ENCODE measurements at regions not wholly inside any gene's neighbourhood (a gene's known extent, or its start where the extent isn't known, plus 50 kb on each side); places are given as distances from the start of the nearest gene placed in this dataset.
"Not testable (repeated sequence)": the region's sequence is repeated elsewhere in the genome, so short reads cannot be mapped to it uniquely, and the experiment has no call there.

- H3K4me3 ChIP-seq (ENCODE audit: low read depth, low read length) = no peak overlapping the region
- TF ChIP-seq MAX (IDR thresholded peaks at IDR 0.05; ENCODE audit: low read depth, low read length) = no peak
- no peak for DNase-seq (ENCODE audit: low read depth)
These were observed 586.4 kb downstream of the MATN1 start for GRCh38 chr1:30137001-30137400.

- no peak overlapping the region for H3K4me3 ChIP-seq (ENCODE audit: low read depth, low read length)
- no peak for TF ChIP-seq POLR2A (IDR thresholded peaks at IDR 0.05; ENCODE audit: extremely low read depth, insufficient read length)
- TF ChIP-seq MYC (IDR thresholded peaks at IDR 0.05; ENCODE audit: low read depth, low read length) = no peak
- TF ChIP-seq MAX (IDR thresholded peaks at IDR 0.05; ENCODE audit: low read depth, low read length) = no peak
- no peak for TF ChIP-seq CTCF (IDR thresholded peaks at IDR 0.05; ENCODE audit: low read depth, low read length)
- no peak for DNase-seq (ENCODE audit: low read depth)
These were observed 587.7 kb downstream of the MATN1 start for GRCh38 chr1:30135698-30136097.

GRCh38 chr1:30134466-30135217 is 588.7 kb downstream of the MATN1 start:
- DNase-seq (ENCODE audit: low read depth) = no peak

GRCh38 chr1:30133414-30134055 is 589.9 kb downstream of the MATN1 start:
- DNase-seq (ENCODE audit: low read depth) = no peak
- H3K4me3 ChIP-seq (ENCODE audit: low read depth, low read length) = no peak overlapping the region
- no peak for TF ChIP-seq MYC (IDR thresholded peaks at IDR 0.05; ENCODE audit: low read depth, low read length)
- no peak for TF ChIP-seq MAX (IDR thresholded peaks at IDR 0.05; ENCODE audit: low read depth, low read length)
- TF ChIP-seq CTCF (IDR thresholded peaks at IDR 0.05; ENCODE audit: low read depth, low read length) = no peak
- no peak for TF ChIP-seq POLR2A (IDR thresholded peaks at IDR 0.05; ENCODE audit: extremely low read depth, insufficient read length)

More at GRCh38 chr1:30134466-30135217, 588.7 kb downstream of the MATN1 start:
- no peak overlapping the region for H3K4me3 ChIP-seq (ENCODE audit: low read depth, low read length)
- no peak for TF ChIP-seq POLR2A (IDR thresholded peaks at IDR 0.05; ENCODE audit: extremely low read depth, insufficient read length)

GRCh38 chr1:30132602-30133286 is 590.6 kb downstream of the MATN1 start:
- TF ChIP-seq POLR2A (IDR thresholded peaks at IDR 0.05; ENCODE audit: extremely low read depth, insufficient read length) = no peak
- TF ChIP-seq CTCF (IDR thresholded peaks at IDR 0.05; ENCODE audit: low read depth, low read length) = no peak
- TF ChIP-seq MAX (IDR thresholded peaks at IDR 0.05; ENCODE audit: low read depth, low read length) = no peak
- no peak for TF ChIP-seq MYC (IDR thresholded peaks at IDR 0.05; ENCODE audit: low read depth, low read length)

GRCh38 chr1:30130566-30130965 is 592.8 kb downstream of the MATN1 start:
- DNase-seq (ENCODE audit: low read depth) = peak; percentile 77
- not testable (repeated sequence) for H3K4me3 ChIP-seq (ENCODE audit: low read depth, low read length)

More at GRCh38 chr1:30132602-30133286, 590.6 kb downstream of the MATN1 start:
- no peak overlapping the region for H3K4me3 ChIP-seq (ENCODE audit: low read depth, low read length)
- no peak for DNase-seq (ENCODE audit: low read depth)

- DNase-seq (ENCODE audit: low read depth) = no peak
- no peak overlapping the region for H3K4me3 ChIP-seq (ENCODE audit: low read depth, low read length)
These were observed 593.3 kb downstream of the MATN1 start for GRCh38 chr1:30130099-30130498.

More at GRCh38 chr1:30130099-30130498, 593.3 kb downstream of the MATN1 start:
- no peak for TF ChIP-seq MAX (IDR thresholded peaks at IDR 0.05; ENCODE audit: low read depth, low read length)
- no peak for TF ChIP-seq CTCF (IDR thresholded peaks at IDR 0.05; ENCODE audit: low read depth, low read length)
- no peak for TF ChIP-seq POLR2A (IDR thresholded peaks at IDR 0.05; ENCODE audit: extremely low read depth, insufficient read length)
- TF ChIP-seq MYC (IDR thresholded peaks at IDR 0.05; ENCODE audit: low read depth, low read length) = no peak

Data from NB4 (cell line).